HepG2 (cell line): ENCODE measurements at regions not wholly inside any gene's neighbourhood (a gene's known extent, or its start where the extent isn't known, plus 50 kb on each side); places are given as distances from the start of the nearest gene placed in this dataset.

Experiments
- ATAC-seq: fragments of 200-7000 bp; cut with Tn5 transposase; 3 replicates; pipeline ENCODE4 v1.9.1; 2020; ENCODE audit warnings: mild to moderate bottlenecking, moderate library complexity
- BruUV-seq: library from RNA; stranded (reverse); fragments of 400-500 nt; replicated peaks from 2 replicates; lab custom pipeline; 2021; lab: Mats Ljungman, UMichigan
- CTCF ChIA-PET: fragments of 300-600 bp; formaldehyde crosslinking; extraction: SDS; loops from one replicate; lab custom pipeline; 2021; ENCODE audit warnings: low total read pairs, inconsistent platforms, low intra/inter-chr PET ratio; lab: Yijun Ruan, JAX
- POLR2A ChIA-PET: fragments of 350-600 bp; sonication (Branson Sonifier 250); formaldehyde crosslinking; loops from one replicate; lab custom pipeline; 2020; ENCODE audit warnings: antibody characterized with exemption, inconsistent platforms; lab: Yijun Ruan, JAX
- DNase-seq: peaks from one replicate; pipeline ENCODE4 v3.0.0-alpha.2; 2015; ENCODE audit warnings: low spot score
- FAIRE-seq: peaks from 3 replicates; lab custom pipeline; 2011; peaks lifted over from hg19 to GRCh38; lab: Jason Lieb, UNC
- H2AFZ ChIP-seq: one replicate; pipeline ENCODE4 v1.6.1; 2011; ENCODE audit warnings: low read length, inconsistent platforms
- H3K27ac ChIP-seq: fragments of 300-600 bp; 3 replicates; pipeline ENCODE4 v1.8.0; 2011; ENCODE audit warnings: mixed run types, mild to moderate bottlenecking, mixed read lengths, low read length, inconsistent platforms; ENCODE audit not compliant: insufficient read depth; ENCODE audit errors: extremely low read length
- H3K27me3 ChIP-seq, 2 experiments: fragments of 200-600 bp in 1 of 2; 2 replicates in 1 of 2; 3 replicates in 1 of 2; pipeline versions ENCODE4 v1.6.0 to v1.8.0; 2011; ENCODE audit warnings: low read length in 2 of 2, mild to moderate bottlenecking in 2 of 2, moderate library complexity in 2 of 2, inconsistent platforms in 1 of 2; ENCODE audit not compliant: insufficient read depth in 2 of 2, control insufficient read depth in 1 of 2
- H3K36me3 ChIP-seq, 2 experiments: fragments of 200-600 bp in 1 of 2; replicated peaks in 1 of 2; 2 replicates in 1 of 2; 3 replicates in 1 of 2; pipeline versions ENCODE4 v1.5.1 to v1.8.0; 2011; ENCODE audit warnings: low read length in 2 of 2, inconsistent platforms in 1 of 2; ENCODE audit not compliant: insufficient read depth in 2 of 2, control insufficient read depth in 1 of 2
- H3K4me1 ChIP-seq: 2 replicates; pipeline ENCODE4 v1.5.1; 2012; ENCODE audit warnings: low read length, inconsistent platforms; ENCODE audit not compliant: insufficient read depth
- H3K4me2 ChIP-seq: 2 replicates; pipeline ENCODE4 v1.6.0; 2011; ENCODE audit warnings: low read depth, low read length, inconsistent platforms
- H3K4me3 ChIP-seq, 3 experiments: fragments of 200-600 bp in 1 of 3; sonication (generic), shearing (Covaris generic) in 1 of 3; replicated peaks in 1 of 3; 2 replicates each; pipeline ENCODE4 v1.5.1; 2011 to 2016; ENCODE audit warnings: low read length in 3 of 3, inconsistent platforms in 2 of 3, low read depth in 2 of 3, mild to moderate bottlenecking in 2 of 3, control low read depth in 1 of 3, mixed read lengths in 1 of 3; ENCODE audit not compliant: insufficient read depth in 1 of 3
- H3K79me2 ChIP-seq: one replicate; pipeline ENCODE4 v1.6.1; 2011; ENCODE audit warnings: low read length, inconsistent platforms; ENCODE audit not compliant: insufficient read depth
- H3K9ac ChIP-seq: 2 replicates; pipeline ENCODE4 v1.6.0; 2011; ENCODE audit warnings: mild to moderate bottlenecking, low read depth, low read length, inconsistent platforms; ENCODE audit not compliant: insufficient read depth
- H3K9me3 ChIP-seq: 2 replicates; pipeline ENCODE4 v1.5.1; 2012; ENCODE audit warnings: mild to moderate bottlenecking, low read length
- H4K20me1 ChIP-seq: 2 replicates; pipeline ENCODE4 v1.6.0; 2011; ENCODE audit warnings: inconsistent platforms, mild to moderate bottlenecking, low read length, moderate library complexity; ENCODE audit not compliant: insufficient read depth
- BRD4 ChIP-seq: sonication (generic); formaldehyde crosslinking; IDR thresholded peaks from 2 replicates; pipeline ENCODE4 v1.4.0; 2020; ENCODE audit warnings: missing genetic modification reagents
- EED ChIP-seq: sonication (generic); formaldehyde crosslinking; IDR thresholded peaks from 2 replicates; pipeline ENCODE4 v1.5.0; 2020; ENCODE audit warnings: mild to moderate bottlenecking, missing genetic modification reagents
- FOSL2 ChIP-seq: sonication (generic); formaldehyde crosslinking; IDR thresholded peaks from 2 replicates; pipeline ENCODE4 v1.4.0; 2020; ENCODE audit warnings: missing genetic modification reagents
- JARID2 ChIP-seq: sonication (generic); formaldehyde crosslinking; IDR thresholded peaks from 2 replicates; pipeline ENCODE4 v1.8.1; 2023; ENCODE audit warnings: missing genetic modification reagents, inconsistent platforms; ENCODE audit not compliant: insufficient replicate concordance
- NFRKB ChIP-seq: fragments of 450-650 bp; IDR thresholded peaks from 2 replicates; pipeline ENCODE4 v1.6.1; 2017
- PRDM10 ChIP-seq: sonication (generic); formaldehyde crosslinking; IDR thresholded peaks from 2 replicates; pipeline ENCODE4 v1.4.0; 2020; ENCODE audit warnings: low read depth, missing genetic modification reagents
- RNF2 ChIP-seq: fragments of 450-650 bp; conservative IDR thresholded peaks from 2 replicates; pipeline ENCODE4 v1.6.1; 2016; ENCODE audit warnings: low read depth
- ZFP36 ChIP-seq: fragments of 150-350 bp; IDR thresholded peaks from 2 replicates; pipeline ENCODE4 v1.6.1; 2018; ENCODE audit warnings: borderline replicate concordance, low read length, low read depth; ENCODE audit not compliant: partially characterized antibody
- ZNF10 ChIP-seq: sonication (generic); formaldehyde crosslinking; IDR thresholded peaks from 2 replicates; pipeline ENCODE4 v1.4.0; 2020; ENCODE audit warnings: mild to moderate bottlenecking, low read depth, missing genetic modification reagents, borderline replicate concordance
- ZNF484 ChIP-seq: sonication (generic); formaldehyde crosslinking; IDR thresholded peaks from 2 replicates; pipeline ENCODE4 v1.5.1; 2020; ENCODE audit warnings: mild to moderate bottlenecking, low read depth, missing genetic modification reagents, borderline replicate concordance
- ZNF737 ChIP-seq: sonication (generic); formaldehyde crosslinking; IDR thresholded peaks from 2 replicates; pipeline ENCODE4 v1.5.0; 2020; ENCODE audit warnings: missing genetic modification reagents, mild to moderate bottlenecking, borderline replicate concordance
- ZSCAN30 ChIP-seq: sonication (generic); formaldehyde crosslinking; IDR thresholded peaks from 2 replicates; pipeline ENCODE4 v1.5.0; 2020; ENCODE audit warnings: mild to moderate bottlenecking, missing genetic modification reagents
- WGBS: methylation state at CpG from one replicate; pipeline ENCODE4 v1.1.6; 2017; ENCODE audit warnings: low lambda C conversion rate; 5-methylcytosine and 5-hydroxymethylcytosine counted together
- in situ Hi-C: cut with HindIII; loops from 2 replicates; pipeline ENCODE4 v1.10.0; 2017; ENCODE audit warnings: low pct_unique_long_range_greater_than_20kb; ENCODE audit not compliant: extremely low pct_ligation_motif_present
- intact Hi-C: fragments of 100-400 bp; cut with micrococcal nuclease; formaldehyde crosslinking; loops from one replicate; pipeline ENCODE4 v1.10.0; 2022; ENCODE audit not compliant: unreplicated experiment

GRCh38 chr18:40431071-40431985 is 1523.7 kb upstream of the PIK3C3 start:
- in situ Hi-C loops (no loop called here), intact Hi-C loops (no loop called here)
- CTCF ChIA-PET: no interaction called here
- Histone ChIP-seq H3K27me3 (no peaks in the 10 kb centered on the region), H2AFZ (no peak overlapping the region), H3K4me2 (no peak overlapping the region), H3K4me1 (no peaks in the 10 kb centered on the region), H3K36me3 (no peaks in the 10 kb centered on the region), H3K79me2 (no peaks in the 10 kb centered on the region), H3K9me3 (no peaks in the 10 kb centered on the region), H3K27ac (no peak overlapping the region), H4K20me1 (no peaks in the 10 kb centered on the region), H3K9ac (no peak overlapping the region), H3K4me3 (no peak overlapping the region)
- BruUV-seq: no TSS peak
- no peak for ATAC-seq
- POLR2A ChIA-PET: no interaction called here
- no peak for FAIRE-seq
- WGBS: 8% methylated on average over 6 of the region's 6 CpGs
- no peak for TF ChIP-seq EED (CRISPR knock-in tag)
- no peak for TF ChIP-seq ZNF10 (CRISPR knock-in tag)
- no peak for TF ChIP-seq BRD4 (CRISPR knock-in tag)
- TF ChIP-seq JARID2 (CRISPR knock-in tag): no peak
- TF ChIP-seq ZNF484: no peak
- no peak for TF ChIP-seq FOSL2
- no peak for TF ChIP-seq ZSCAN30
- TF ChIP-seq PRDM10 (CRISPR knock-in tag): no peak
- TF ChIP-seq ZNF737: no peak
- no peak for TF ChIP-seq RNF2
- TF ChIP-seq ZFP36: no peak
- no peak for TF ChIP-seq NFRKB
- no peak for DNase-seq
